ENCODE measurements at regions not wholly inside any gene's neighbourhood (a gene's known extent, or its start where the extent isn't known, plus 50 kb on each side); places are given as distances from the start of the nearest gene placed in this dataset.
"Not testable (repeated sequence)": the region's sequence is repeated elsewhere in the genome, so short reads cannot be mapped to it uniquely, and the experiment has no call there.

- H3K27ac ChIP-seq (ENCODE audit: low read depth, low read length); H3K36me3 ChIP-seq (ENCODE audit: insufficient read depth, low read length); H3K4me1 ChIP-seq (ENCODE audit: control insufficient read depth, insufficient read depth, low read length, unreplicated experiment); H3K4me3 ChIP-seq (ENCODE audit: low read depth, low read length); H3K79me2 ChIP-seq (ENCODE audit: control insufficient read depth, insufficient read depth, low read length, unreplicated experiment); H2AFZ ChIP-seq (ENCODE audit: low read length, unreplicated experiment); H3K27me3 ChIP-seq (ENCODE audit: insufficient read depth, low read length): not testable (repeated sequence)
These were observed 244.7 kb upstream of the PRKCQ start for GRCh38 chr10:6824793-6825192.

- Histone ChIP-seq H2AFZ (ENCODE audit: low read length, unreplicated experiment) (no peak overlapping the region), H3K79me2 (ENCODE audit: control insufficient read depth, insufficient read depth, low read length, unreplicated experiment) (no peaks in the 10 kb centered on the region), H3K4me3 (ENCODE audit: low read depth, low read length) (no peak overlapping the region), H3K36me3 (ENCODE audit: insufficient read depth, low read length) (no peaks in the 10 kb centered on the region), H3K27ac (ENCODE audit: low read depth, low read length) (no peak overlapping the region), H3K4me1 (ENCODE audit: control insufficient read depth, insufficient read depth, low read length, unreplicated experiment) (no peaks in the 10 kb centered on the region), H3K27me3 (ENCODE audit: insufficient read depth, low read length) (no peaks in the 10 kb centered on the region)
These were observed 243.7 kb upstream of the PRKCQ start for GRCh38 chr10:6823770-6824169.

GRCh38 chr10:6819301-6819700 is 239.2 kb upstream of the PRKCQ start:
- no peak overlapping the region for H3K4me3 ChIP-seq (ENCODE audit: low read depth, low read length)
- H3K79me2 ChIP-seq (ENCODE audit: control insufficient read depth, insufficient read depth, low read length, unreplicated experiment) = no peaks in the 10 kb centered on the region
- H3K27me3 ChIP-seq (ENCODE audit: insufficient read depth, low read length) = no peaks in the 10 kb centered on the region
- H2AFZ ChIP-seq (ENCODE audit: low read length, unreplicated experiment) = no peak overlapping the region
- H3K36me3 ChIP-seq (ENCODE audit: insufficient read depth, low read length) = no peaks in the 10 kb centered on the region
- H3K27ac ChIP-seq (ENCODE audit: low read depth, low read length) = no peak overlapping the region
- no peaks in the 10 kb centered on the region for H3K4me1 ChIP-seq (ENCODE audit: control insufficient read depth, insufficient read depth, low read length, unreplicated experiment)

GRCh38 chr10:6817770-6818169 is 237.7 kb upstream of the PRKCQ start:
- H3K4me1 ChIP-seq (ENCODE audit: control insufficient read depth, insufficient read depth, low read length, unreplicated experiment) = no peaks in the 10 kb centered on the region
- no peak overlapping the region for H2AFZ ChIP-seq (ENCODE audit: low read length, unreplicated experiment)
- no peaks in the 10 kb centered on the region for H3K79me2 ChIP-seq (ENCODE audit: control insufficient read depth, insufficient read depth, low read length, unreplicated experiment)
- no peaks in the 10 kb centered on the region for H3K36me3 ChIP-seq (ENCODE audit: insufficient read depth, low read length)
- no peak overlapping the region for H3K4me3 ChIP-seq (ENCODE audit: low read depth, low read length)
- no peak overlapping the region for H3K27ac ChIP-seq (ENCODE audit: low read depth, low read length)
- H3K27me3 ChIP-seq (ENCODE audit: insufficient read depth, low read length) = no peaks in the 10 kb centered on the region

- no peaks in the 10 kb centered on the region for H3K4me1 ChIP-seq (ENCODE audit: control insufficient read depth, insufficient read depth, low read length, unreplicated experiment)
- H3K79me2 ChIP-seq (ENCODE audit: control insufficient read depth, insufficient read depth, low read length, unreplicated experiment) = no peaks in the 10 kb centered on the region
- no peak overlapping the region for H2AFZ ChIP-seq (ENCODE audit: low read length, unreplicated experiment)
- H3K4me3 ChIP-seq (ENCODE audit: low read depth, low read length) = no peak overlapping the region
- no peak overlapping the region for H3K27ac ChIP-seq (ENCODE audit: low read depth, low read length)
- no peaks in the 10 kb centered on the region for H3K27me3 ChIP-seq (ENCODE audit: insufficient read depth, low read length)
- no peaks in the 10 kb centered on the region for H3K36me3 ChIP-seq (ENCODE audit: insufficient read depth, low read length)
These were observed 235.3 kb upstream of the PRKCQ start for GRCh38 chr10:6815346-6815745.

GRCh38 chr10:6813856-6814255 is 233.8 kb upstream of the PRKCQ start:
- no peak overlapping the region for H3K27ac ChIP-seq (ENCODE audit: low read depth, low read length)
- no peak overlapping the region for H3K4me3 ChIP-seq (ENCODE audit: low read depth, low read length)
- no peaks in the 10 kb centered on the region for H3K36me3 ChIP-seq (ENCODE audit: insufficient read depth, low read length)
- H3K4me1 ChIP-seq (ENCODE audit: control insufficient read depth, insufficient read depth, low read length, unreplicated experiment) = no peaks in the 10 kb centered on the region
- H3K27me3 ChIP-seq (ENCODE audit: insufficient read depth, low read length) = no peaks in the 10 kb centered on the region
- H2AFZ ChIP-seq (ENCODE audit: low read length, unreplicated experiment) = no peak overlapping the region
- no peaks in the 10 kb centered on the region for H3K79me2 ChIP-seq (ENCODE audit: control insufficient read depth, insufficient read depth, low read length, unreplicated experiment)

GRCh38 chr10:6813306-6813705 is 233.2 kb upstream of the PRKCQ start:
- no peak overlapping the region for H2AFZ ChIP-seq (ENCODE audit: low read length, unreplicated experiment)
- H3K4me3 ChIP-seq (ENCODE audit: low read depth, low read length) = no peak overlapping the region
- no peak overlapping the region for H3K27ac ChIP-seq (ENCODE audit: low read depth, low read length)
- no peaks in the 10 kb centered on the region for H3K27me3 ChIP-seq (ENCODE audit: insufficient read depth, low read length)
- no peaks in the 10 kb centered on the region for H3K36me3 ChIP-seq (ENCODE audit: insufficient read depth, low read length)
- H3K4me1 ChIP-seq (ENCODE audit: control insufficient read depth, insufficient read depth, low read length, unreplicated experiment) = no peaks in the 10 kb centered on the region
- H3K79me2 ChIP-seq (ENCODE audit: control insufficient read depth, insufficient read depth, low read length, unreplicated experiment) = no peaks in the 10 kb centered on the region

GRCh38 chr10:6811153-6811552 is 231.1 kb upstream of the PRKCQ start:
- H3K4me1 ChIP-seq (ENCODE audit: control insufficient read depth, insufficient read depth, low read length, unreplicated experiment) = no peaks in the 10 kb centered on the region
- no peaks in the 10 kb centered on the region for H3K36me3 ChIP-seq (ENCODE audit: insufficient read depth, low read length)
- no peak overlapping the region for H2AFZ ChIP-seq (ENCODE audit: low read length, unreplicated experiment)
- H3K79me2 ChIP-seq (ENCODE audit: control insufficient read depth, insufficient read depth, low read length, unreplicated experiment) = no peaks in the 10 kb centered on the region
- H3K4me3 ChIP-seq (ENCODE audit: low read depth, low read length) = no peak overlapping the region
- H3K27ac ChIP-seq (ENCODE audit: low read depth, low read length) = no peak overlapping the region
- no peaks in the 10 kb centered on the region for H3K27me3 ChIP-seq (ENCODE audit: insufficient read depth, low read length)

GRCh38 chr10:6803427-6803783 is 223.3 kb upstream of the PRKCQ start:
- Histone ChIP-seq H3K27ac (ENCODE audit: low read depth, low read length) (no peak overlapping the region), H2AFZ (ENCODE audit: low read length, unreplicated experiment) (no peak overlapping the region), H3K4me3 (ENCODE audit: low read depth, low read length) (no peak overlapping the region), H3K4me1 (ENCODE audit: control insufficient read depth, insufficient read depth, low read length, unreplicated experiment) (no peaks in the 10 kb centered on the region), H3K79me2 (ENCODE audit: control insufficient read depth, insufficient read depth, low read length, unreplicated experiment) (no peaks in the 10 kb centered on the region), H3K27me3 (ENCODE audit: insufficient read depth, low read length) (no peaks in the 10 kb centered on the region), H3K36me3 (ENCODE audit: insufficient read depth, low read length) (no peaks in the 10 kb centered on the region)

- H3K27me3 ChIP-seq (ENCODE audit: insufficient read depth, low read length) = no peaks in the 10 kb centered on the region
- H3K79me2 ChIP-seq (ENCODE audit: control insufficient read depth, insufficient read depth, low read length, unreplicated experiment) = no peaks in the 10 kb centered on the region
- H3K4me1 ChIP-seq (ENCODE audit: control insufficient read depth, insufficient read depth, low read length, unreplicated experiment) = no peaks in the 10 kb centered on the region
- no peak overlapping the region for H3K4me3 ChIP-seq (ENCODE audit: low read depth, low read length)
- no peak overlapping the region for H2AFZ ChIP-seq (ENCODE audit: low read length, unreplicated experiment)
- no peaks in the 10 kb centered on the region for H3K36me3 ChIP-seq (ENCODE audit: insufficient read depth, low read length)
- H3K27ac ChIP-seq (ENCODE audit: low read depth, low read length) = no peak overlapping the region
These were observed 222.8 kb upstream of the PRKCQ start for GRCh38 chr10:6802759-6803426.

GRCh38 chr10:6796231-6796630 is 216.2 kb upstream of the PRKCQ start:
- no peaks in the 10 kb centered on the region for H3K79me2 ChIP-seq (ENCODE audit: control insufficient read depth, insufficient read depth, low read length, unreplicated experiment)
- H2AFZ ChIP-seq (ENCODE audit: low read length, unreplicated experiment) = no peak overlapping the region
- H3K4me3 ChIP-seq (ENCODE audit: low read depth, low read length) = no peak overlapping the region
- no peaks in the 10 kb centered on the region for H3K27me3 ChIP-seq (ENCODE audit: insufficient read depth, low read length)
- H3K36me3 ChIP-seq (ENCODE audit: insufficient read depth, low read length) = no peaks in the 10 kb centered on the region
- no peaks in the 10 kb centered on the region for H3K4me1 ChIP-seq (ENCODE audit: control insufficient read depth, insufficient read depth, low read length, unreplicated experiment)
- H3K27ac ChIP-seq (ENCODE audit: low read depth, low read length) = no peak overlapping the region

All from ACC112 (cell line).